Activated CD4-positive, alpha-beta T cell treated with anti-CD3 and anti-CD28 coated beads, Interleukin-10, Interleukin-2, amounts not matched to agents 100 ng/mL and 50 ng/mL, durations not matched to agents 16 hours and 8 hours (primary cell): ENCODE measurements at regions not wholly inside any gene's neighbourhood (a gene's known extent, or its start where the extent isn't known, plus 50 kb on each side); places are given as distances from the start of the nearest gene placed in this dataset.

Experiments
- DNase-seq: peaks from one replicate; pipeline ENCODE4 v3.0.0-alpha.2; 2020

- DNase-seq = no peak
Observed at GRCh38 chr6:153780011-153780410, 259.0 kb upstream of the OPRM1 start.

- no peak for DNase-seq
Observed at GRCh38 chr6:153778216-153778615, 260.8 kb upstream of the OPRM1 start.

GRCh38 chr6:153771577-153771976, 267.5 kb upstream of the OPRM1 start:
- no peak for DNase-seq

- no peak for DNase-seq
Observed at GRCh38 chr6:153767127-153767526, 271.9 kb upstream of the OPRM1 start.

GRCh38 chr6:153758516-153758915, 280.5 kb upstream of the OPRM1 start:
- DNase-seq = no peak

DNA sequence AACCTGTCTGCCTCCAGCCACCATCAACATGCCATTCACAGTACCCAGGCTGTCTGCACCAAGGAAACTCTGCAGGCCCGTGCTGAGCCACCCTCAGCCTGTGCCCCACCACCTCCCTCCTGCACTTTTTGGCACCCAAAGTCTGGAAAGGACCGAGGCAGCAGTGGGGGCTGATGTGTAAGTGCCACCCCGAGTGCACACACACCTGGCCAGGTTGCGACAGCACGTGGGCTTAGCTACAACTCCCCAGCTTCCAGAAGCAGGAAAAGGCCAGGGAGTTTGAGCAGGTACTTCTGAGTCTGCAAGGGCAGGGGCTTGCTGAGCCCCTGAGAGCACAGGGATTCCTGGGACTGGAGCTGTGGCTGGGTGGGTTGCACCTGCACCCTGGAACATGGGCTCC, 303.3 kb upstream of the OPRM1 start:
- no peak for DNase-seq

DNA sequence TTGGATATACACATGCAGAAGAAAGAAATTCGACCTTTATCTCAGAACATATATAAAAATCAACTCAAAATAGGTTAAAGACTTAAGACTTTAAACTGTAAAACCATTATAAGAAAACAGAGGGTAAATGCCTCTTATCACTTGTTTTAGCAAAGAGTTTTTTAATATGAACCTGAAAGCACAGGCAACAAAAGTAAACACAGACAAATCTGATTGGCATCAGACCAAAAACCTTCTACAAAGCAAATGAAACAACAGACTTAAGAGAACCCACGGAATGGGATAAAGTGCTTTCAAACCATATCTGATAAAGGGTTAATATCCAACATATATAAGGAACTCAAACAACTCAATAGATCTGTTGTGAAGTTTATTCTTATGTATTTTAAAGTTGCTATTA, 309.9 kb upstream of the OPRM1 start:
- DNase-seq = no peak

- DNase-seq = no peak
Observed at GRCh38 chr6:153727885-153728284, 311.2 kb upstream of the OPRM1 start.

- no peak for DNase-seq
Observed at GRCh38 chr6:153725456-153725855, 313.6 kb upstream of the OPRM1 start.

- DNase-seq = no peak
Observed at GRCh38 chr6:153720732-153721131, 318.3 kb upstream of the OPRM1 start.

- DNase-seq = no peak
Observed at GRCh38 chr6:153705429-153705828, 333.6 kb upstream of the OPRM1 start.

DNA sequence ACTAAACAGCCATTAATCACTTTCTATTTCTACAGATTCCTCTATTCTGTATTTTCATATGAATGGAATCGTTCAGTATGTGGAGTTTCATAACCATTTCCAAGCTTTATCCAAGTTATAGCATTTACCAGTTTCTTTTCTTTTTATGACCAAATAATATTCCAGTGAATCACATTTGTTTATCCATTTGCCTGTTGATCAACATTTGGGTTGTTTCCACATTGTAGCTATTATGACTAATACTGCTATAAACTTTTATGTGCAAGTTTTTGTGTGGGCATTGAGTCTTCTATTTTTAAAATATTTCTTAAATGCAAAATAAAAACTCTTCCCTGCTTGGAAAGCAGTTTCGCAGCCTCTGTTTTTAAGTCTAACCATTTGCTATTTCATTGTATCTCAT, 336.4 kb upstream of the OPRM1 start:
- no peak for DNase-seq

DNA sequence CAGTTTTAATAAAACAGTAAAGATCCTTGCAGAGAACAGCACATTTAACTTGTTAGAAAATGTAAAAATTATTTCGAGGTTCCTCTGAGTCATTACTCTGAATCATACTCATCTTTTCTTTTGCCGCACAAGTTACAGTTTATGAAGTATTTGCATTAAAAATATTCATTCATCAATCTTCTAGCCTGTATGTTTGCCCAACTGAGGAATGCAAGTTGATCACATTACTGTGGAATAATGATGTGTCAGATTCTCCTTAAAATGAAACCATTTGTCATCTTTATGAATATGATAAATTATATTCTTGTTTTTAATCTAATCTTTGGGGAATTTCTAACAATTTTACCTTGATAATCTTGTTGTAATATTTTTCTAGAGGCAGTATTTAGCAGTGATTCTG, 340.4 kb upstream of the OPRM1 start:
- DNase-seq = no peak

GRCh38 chr6:153698001-153698400, 341.0 kb upstream of the OPRM1 start:
- DNase-seq = no peak

DNA sequence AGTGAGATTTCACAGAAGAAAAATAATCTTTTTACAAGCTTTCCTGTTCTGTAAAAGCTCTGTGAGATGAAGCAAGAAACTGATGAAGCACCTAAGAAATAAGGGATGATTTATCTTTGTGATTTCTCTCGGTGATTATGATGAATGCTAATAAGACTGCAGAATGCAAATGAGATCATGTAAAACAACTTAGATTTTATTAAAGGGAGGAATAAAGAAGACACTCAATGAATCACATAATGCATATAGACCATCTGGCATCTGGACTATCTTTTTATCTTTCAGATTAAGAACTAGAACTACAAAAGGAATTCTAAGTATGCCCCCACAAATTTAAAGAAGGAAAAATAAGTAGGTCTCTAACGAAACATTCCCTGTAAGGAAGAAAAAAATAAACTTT, 361.5 kb upstream of the OPRM1 start:
- no peak for DNase-seq

DNA sequence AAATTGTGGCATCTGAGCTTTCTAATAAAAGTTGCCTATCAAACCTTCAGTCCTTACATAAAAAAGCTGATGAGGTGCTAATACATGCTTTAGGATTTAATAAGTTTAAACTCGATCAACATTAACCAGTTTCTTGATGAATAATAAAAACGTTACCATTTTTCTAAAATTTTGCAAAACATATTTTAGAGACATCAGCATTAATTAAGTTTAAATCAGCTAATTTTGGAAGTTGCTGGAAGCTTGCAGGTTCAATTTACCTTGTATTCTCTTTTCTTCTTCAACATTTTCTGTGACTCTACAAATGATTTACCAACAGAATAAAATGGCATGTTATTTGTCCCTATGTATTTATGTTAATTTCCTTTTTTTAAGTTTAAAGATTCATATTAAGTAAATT, 365.3 kb upstream of the OPRM1 start:
- DNase-seq = no peak

DNA sequence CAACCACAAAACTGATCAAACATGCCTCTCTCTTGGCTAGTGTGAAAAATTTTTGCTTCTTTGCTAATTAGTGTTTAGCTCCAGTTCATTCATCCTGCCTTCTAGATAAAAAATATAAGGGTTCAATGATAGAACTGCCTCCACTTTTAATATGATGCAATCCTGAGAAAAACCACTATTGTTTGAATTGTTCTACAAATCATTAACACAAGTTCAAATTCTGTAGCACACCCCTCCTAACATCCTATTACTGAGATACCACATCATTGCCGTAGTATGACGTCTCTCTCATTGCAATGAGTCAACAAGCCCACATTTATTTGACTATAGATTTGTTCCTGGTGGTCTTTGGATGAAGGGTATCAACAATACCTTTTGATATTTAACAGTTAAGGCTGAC, 365.8 kb upstream of the OPRM1 start:
- DNase-seq = no peak

- no peak for DNase-seq
Observed at GRCh38 chr6:153670403-153671026, 368.5 kb upstream of the OPRM1 start.

DNA sequence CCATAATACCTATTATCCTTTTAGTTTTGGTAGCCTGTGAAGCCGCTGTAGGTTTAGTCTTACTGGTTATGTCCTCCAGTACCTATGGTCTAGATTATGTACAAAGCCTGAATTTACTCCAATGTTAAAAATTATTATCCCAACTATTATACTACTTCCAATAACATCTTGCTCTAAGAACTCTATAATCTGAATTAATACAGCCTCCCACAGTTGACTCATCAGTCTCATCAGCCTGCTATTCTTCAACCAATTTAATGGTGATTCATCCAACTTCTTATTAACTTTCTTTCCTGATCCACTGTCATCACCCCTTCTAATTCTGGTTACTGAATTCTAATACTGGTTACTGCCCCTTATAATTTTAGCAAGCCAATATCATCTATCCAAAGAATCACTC, 370.3 kb upstream of the OPRM1 start:
- no peak for DNase-seq

DNA sequence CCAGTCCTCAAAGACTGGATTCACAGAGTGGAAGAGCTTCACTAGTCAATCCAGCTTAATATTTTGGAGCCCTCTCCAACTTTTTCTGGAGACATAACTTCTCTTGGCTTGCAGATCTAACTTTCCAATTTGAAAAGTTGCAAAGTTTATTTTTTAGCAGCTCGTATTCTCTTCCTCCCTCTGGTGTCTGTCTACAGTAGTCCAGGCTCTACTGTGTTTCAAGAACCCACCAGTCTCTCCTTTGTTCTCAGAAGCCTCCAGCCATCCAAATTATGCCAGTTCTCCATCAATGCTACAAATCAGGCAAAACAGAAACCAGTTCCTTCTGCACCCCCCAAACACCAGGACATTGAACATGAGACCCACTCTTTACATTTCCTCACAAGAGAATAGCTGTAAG, 376.1 kb upstream of the OPRM1 start:
- no peak for DNase-seq

- DNase-seq = no peak
Observed at GRCh38 chr6:153645326-153645725, 393.7 kb upstream of the OPRM1 start.

- no peak for DNase-seq
Observed at GRCh38 chr6:153644000-153644399, 395.0 kb upstream of the OPRM1 start.

DNA sequence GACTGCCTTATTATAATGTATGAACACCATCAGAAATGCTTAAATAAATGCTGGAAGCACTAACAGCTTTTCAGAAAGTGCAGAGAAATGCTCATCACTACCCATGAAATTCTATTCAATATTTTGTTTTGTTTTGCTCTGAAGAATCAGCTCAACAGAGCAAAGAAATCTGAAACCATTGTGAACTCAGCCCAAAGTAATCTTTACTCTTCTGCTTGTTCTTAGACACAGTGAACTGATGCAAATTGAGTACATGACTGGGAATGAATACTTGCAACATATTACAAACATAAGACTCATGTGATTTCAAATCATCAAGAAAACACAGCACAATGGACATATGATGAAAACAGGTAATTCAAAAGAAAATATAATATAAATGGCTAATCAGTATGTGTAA, 404.6 kb upstream of the OPRM1 start:
- DNase-seq = no peak

DNA sequence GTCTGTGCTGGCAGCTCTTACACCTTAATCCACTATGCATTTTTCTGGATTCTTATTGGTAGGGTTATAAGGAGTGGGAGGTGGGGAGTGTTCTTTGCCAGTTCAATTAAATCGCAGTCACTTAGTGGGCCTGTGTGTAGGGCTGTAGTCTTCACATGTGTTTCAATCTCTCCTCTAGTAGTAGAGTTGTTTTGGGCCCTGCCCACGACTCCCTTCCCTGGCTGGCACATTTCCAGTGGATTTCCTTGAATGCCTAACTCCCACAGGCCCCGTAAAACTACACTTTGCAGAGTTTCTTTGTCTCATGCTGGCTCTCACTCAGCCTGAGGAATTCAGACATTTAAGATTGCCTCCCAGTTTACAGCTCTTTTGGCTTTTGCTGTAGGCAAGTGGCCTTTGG, 414.0 kb upstream of the OPRM1 start:
- DNase-seq = no peak

- no peak for DNase-seq
Observed at GRCh38 chr6:153624528-153624927, 414.5 kb upstream of the OPRM1 start.

- DNase-seq = no peak
Observed at GRCh38 chr6:153623496-153623895, 415.5 kb upstream of the OPRM1 start.
